HCT116 (cell line): ENCODE measurements at regions not wholly inside any gene's neighbourhood (a gene's known extent, or its start where the extent isn't known, plus 50 kb on each side); places are given as distances from the start of the nearest gene placed in this dataset.

Source experiments
- ATAC-seq: fragments of 200-7000 bp; cut with Tn5 transposase; 2 replicates; pipeline ENCODE4 v1.9.1; 2020; ENCODE audit warnings: mild to moderate bottlenecking, moderate library complexity
- BruUV-seq: library from RNA; stranded (reverse); fragments of 400-500 nt; replicated peaks from 2 replicates; lab custom pipeline; 2021; lab: Mats Ljungman, UMichigan
- CTCF ChIA-PET: fragments of 300-600 bp; sonication (Branson Sonifier 250); formaldehyde crosslinking; loops from one replicate; lab custom pipeline; 2021; ENCODE audit warnings: antibody characterized with exemption; lab: Charles Lee
- POLR2A ChIA-PET: fragments of 300-600, 350-600 bp; sonication (Branson Sonifier 250); formaldehyde crosslinking; loops from one replicate; lab custom pipeline; 2021; ENCODE audit warnings: antibody characterized with exemption; lab: Charles Lee
- RAD21 ChIA-PET, 2 experiments: fragments of 300-600 bp; sonication (Branson Sonifier 250); formaldehyde crosslinking; loops; one replicate each; lab custom pipeline; 2023; ENCODE audit warnings: low total read pairs in 2 of 2; ENCODE audit not compliant: uncharacterized antibody in 2 of 2, unreplicated experiment in 2 of 2, low non-redundant PET in 1 of 2; lab: Charles Lee
- DNase-seq: peaks from one replicate; pipeline ENCODE4 v3.0.0-alpha.2; 2010; ENCODE audit warnings: low read depth, low spot score
- H2AFZ ChIP-seq: fragments of 200-600 bp; shearing (Covaris generic), sonication (generic); 2 replicates; pipeline ENCODE4 v1.6.1; 2017; ENCODE audit warnings: low read depth, mixed run types, mixed read lengths, antibody characterized with exemption, low read length; ENCODE audit not compliant: poor library complexity, severe bottlenecking
- H3K27ac ChIP-seq: 2 replicates; pipeline ENCODE4 v1.5.1; 2012; ENCODE audit warnings: low read depth, low read length
- H3K27me3 ChIP-seq: fragments of 200-600 bp; sonication (generic); 2 replicates; pipeline ENCODE4 v1.6.1; 2016; ENCODE audit warnings: mixed run types, low read length, mixed read lengths; ENCODE audit not compliant: insufficient read depth
- H3K36me3 ChIP-seq, 2 experiments: fragments of 200-500 bp in 1 of 2; fragments of 200-600 bp in 1 of 2; sonication (Bioruptor generic) in 1 of 2; sonication (generic) in 1 of 2; 2 replicates each; pipeline versions ENCODE4 v1.5.1 to v1.6.1; 2014 to 2016; ENCODE audit warnings: low read length in 2 of 2, inconsistent platforms in 1 of 2, mixed read lengths in 1 of 2, mixed run types in 1 of 2; ENCODE audit not compliant: insufficient read depth in 2 of 2, control insufficient read depth in 1 of 2
- H3K4me1 ChIP-seq, 2 experiments: fragments of 200-600 bp in 1 of 2; sonication (generic) in 1 of 2; 2 replicates each; pipeline versions ENCODE4 v1.5.1 to v1.6.1; 2012 to 2017; ENCODE audit warnings: low read length in 2 of 2, inconsistent platforms in 1 of 2, mild to moderate bottlenecking in 1 of 2, mixed read lengths in 1 of 2, mixed run types in 1 of 2, moderate library complexity in 1 of 2; ENCODE audit not compliant: insufficient read depth in 2 of 2, control insufficient read depth in 1 of 2
- H3K4me2 ChIP-seq: fragments of 200-600 bp; sonication (generic); 2 replicates; pipeline ENCODE4 v1.6.1; 2017; ENCODE audit warnings: mixed run types, low read length, mixed read lengths
- H3K4me3 ChIP-seq, 2 experiments: fragments of 200-600 bp in 1 of 2; sonication (generic) in 1 of 2; replicated peaks in 1 of 2; 2 replicates each; pipeline ENCODE4 v1.5.1; 2011 to 2016; ENCODE audit warnings: low read length in 2 of 2, control low read depth in 1 of 2, low read depth in 1 of 2, mild to moderate bottlenecking in 1 of 2, mixed read lengths in 1 of 2, mixed run types in 1 of 2
- H3K79me2 ChIP-seq: fragments of 200-600 bp; sonication (generic); 2 replicates; pipeline ENCODE4 v1.6.1; 2017; ENCODE audit warnings: mild to moderate bottlenecking, mixed run types, low read length, moderate library complexity, mixed read lengths; ENCODE audit not compliant: insufficient read depth
- H3K9ac ChIP-seq: fragments of 200-600 bp; sonication (generic); 2 replicates; pipeline ENCODE4 v1.6.1; 2016; ENCODE audit warnings: low read length, mixed read lengths
- H3K9me2 ChIP-seq: fragments of 200-600 bp; sonication (generic), shearing (Covaris generic); 2 replicates; pipeline ENCODE4 v1.6.1; 2017; ENCODE audit warnings: mixed run types, mild to moderate bottlenecking, moderate library complexity; ENCODE audit not compliant: insufficient read depth
- H3K9me3 ChIP-seq, 2 experiments: fragments of 200-500 bp in 1 of 2; fragments of 200-600 bp in 1 of 2; sonication (Bioruptor generic) in 1 of 2; sonication (generic) in 1 of 2; 2 replicates each; pipeline ENCODE4 v1.6.1; 2014 to 2017; ENCODE audit warnings: low read length in 2 of 2, mixed read lengths in 2 of 2, inconsistent platforms in 1 of 2, low read depth in 1 of 2, mild to moderate bottlenecking in 1 of 2, mixed run types in 1 of 2, moderate library complexity in 1 of 2; ENCODE audit not compliant: control insufficient read depth in 1 of 2, insufficient read depth in 1 of 2
- H4K20me1 ChIP-seq: fragments of 200-600 bp; sonication (generic), shearing (Covaris generic); 2 replicates; pipeline ENCODE4 v1.6.1; 2017; ENCODE audit warnings: mixed run types, mild to moderate bottlenecking, moderate library complexity; ENCODE audit not compliant: insufficient read depth
- ATF3 ChIP-seq: IDR thresholded peaks from 2 replicates; pipeline ENCODE4 v1.6.1; 2012
- CEBPB ChIP-seq: IDR thresholded peaks from 2 replicates; pipeline ENCODE4 v1.6.1; 2012; ENCODE audit warnings: low read depth
- CTCF ChIP-seq, 3 experiments: fragments of 200-600 bp in 1 of 3; sonication (generic) in 1 of 3; IDR thresholded peaks in 2 of 3; conservative IDR thresholded peaks in 1 of 3; 2 replicates each; pipeline ENCODE4 v1.5.1; 2012 to 2017; ENCODE audit warnings: low read depth in 2 of 3, low read length in 2 of 3, antibody characterized with exemption in 1 of 3, borderline replicate concordance in 1 of 3, control low read depth in 1 of 3, mild to moderate bottlenecking in 1 of 3, mixed read lengths in 1 of 3, mixed run types in 1 of 3, moderate library complexity in 1 of 3; ENCODE audit not compliant: insufficient read depth in 1 of 3
- EZH2phosphoT487 ChIP-seq: fragments of 200-600 bp; IDR thresholded peaks from 2 replicates; pipeline ENCODE4 v1.6.1; 2018; ENCODE audit warnings: antibody characterized with exemption, borderline replicate concordance
- FOSL1 ChIP-seq: IDR thresholded peaks from 2 replicates; pipeline ENCODE4 v1.6.1; 2012; ENCODE audit warnings: low read depth
- POLR2A ChIP-seq: IDR thresholded peaks from 2 replicates; pipeline ENCODE4 v1.7.0; 2011; ENCODE audit warnings: borderline replicate concordance; ENCODE audit not compliant: insufficient read depth, insufficient read length; ENCODE audit errors: extremely low read depth
- POLR2AphosphoS5 ChIP-seq: IDR thresholded peaks from 2 replicates; pipeline ENCODE4 v1.6.1; 2011; ENCODE audit warnings: mild to moderate bottlenecking, low read depth, low read length, moderate library complexity
- RAD21 ChIP-seq: IDR thresholded peaks from 2 replicates; pipeline ENCODE4 v1.6.1; 2012; ENCODE audit warnings: low read depth, mild to moderate bottlenecking
- SIN3A ChIP-seq: IDR thresholded peaks from 2 replicates; pipeline ENCODE4 v1.6.1; 2012; ENCODE audit warnings: low read depth
- SRF ChIP-seq: IDR thresholded peaks from 2 replicates; pipeline ENCODE4 v1.6.1; 2012; ENCODE audit warnings: low read depth
- YY1 ChIP-seq: IDR thresholded peaks from 2 replicates; pipeline ENCODE4 v1.6.1; 2011; ENCODE audit warnings: low read length, low read depth, moderate library complexity, mild to moderate bottlenecking; ENCODE audit not compliant: insufficient replicate concordance; ENCODE audit errors: extremely low read depth
- ZBTB33 ChIP-seq: IDR thresholded peaks from 2 replicates; pipeline ENCODE4 v1.6.1; 2011; ENCODE audit warnings: mild to moderate bottlenecking, low read length, moderate library complexity; ENCODE audit not compliant: insufficient replicate concordance; ENCODE audit errors: extremely low read depth
- ZFX ChIP-seq: fragments of 450-650 bp; IDR thresholded peaks from 2 replicates; pipeline ENCODE4 v1.6.1; 2017
- ZNF274 ChIP-seq: fragments of 200-500 bp; sonication (Bioruptor generic); IDR thresholded peaks from 2 replicates; pipeline ENCODE4 v1.6.1; 2014; ENCODE audit warnings: mild to moderate bottlenecking, low read depth, low read length, inconsistent platforms
- intact Hi-C: fragments of 100-400 bp; cut with micrococcal nuclease; formaldehyde crosslinking; loops from 2 replicates; pipeline ENCODE4 v1.10.0; 2022

- Histone ChIP-seq H3K79me2 (no peaks in the 10 kb centered on the region), H3K4me1 (no peaks in the 10 kb centered on the region), H2AFZ (no peak overlapping the region), H3K27ac (no peak overlapping the region), H3K9me3 (peaks cover 10 to 15% of the 10 kb centered on the region in 2 experiments; a peak in 2 of 4 replicates), H3K9me2 (no peaks in the 10 kb centered on the region), H4K20me1 (no peaks in the 10 kb centered on the region), H3K4me3 (no peak overlapping the region), H3K4me2 (no peak overlapping the region), H3K27me3 (no peaks in the 10 kb centered on the region), H3K9ac (no peak overlapping the region), H3K36me3 (no peaks in the 10 kb centered on the region)
- CTCF ChIA-PET: no interaction called here
- POLR2A ChIA-PET: no interaction called here
- intact Hi-C loops: no loop called here
- no TSS peak for BruUV-seq
- ATAC-seq (no peak), DNase-seq (no peak)
- no peak for TF ChIP-seq SRF
- no peak for TF ChIP-seq CEBPB
- TF ChIP-seq ZBTB33: no peak
- TF ChIP-seq ZFX: no peak
- no peak for TF ChIP-seq RAD21
- no peak for TF ChIP-seq ZNF274
- no peak for TF ChIP-seq EZH2phosphoT487
- TF ChIP-seq SIN3A: no peak
- TF ChIP-seq CTCF (IDR thresholded peaks at IDR 0.05 in 2 of 3, conservative IDR thresholded peaks at IDR 0.05 in 1 of 3; ENCODE audit: borderline replicate concordance in 1 of 3, insufficient read depth in 1 of 3, low read depth in 2 of 3, low read length in 2 of 3): no peak
- no peak for TF ChIP-seq FOSL1
- TF ChIP-seq POLR2AphosphoS5: no peak
- TF ChIP-seq POLR2A: no peak
- no peak for TF ChIP-seq ATF3
- no peak for TF ChIP-seq YY1
- RAD21 ChIA-PET: no interaction called here
These were observed 820.2 kb downstream of the TRIB2 start for GRCh38 chr2:13536941-13537340.
